SH-SY5Y (cell line): ENCODE measurements at regions not wholly inside any gene's neighbourhood (a gene's known extent, or its start where the extent isn't known, plus 50 kb on each side); places are given as distances from the start of the nearest gene placed in this dataset.

Experiments used
- GATA2 ChIP-seq: IDR thresholded peaks from 2 replicates; pipeline ENCODE4 v1.6.1; 2011; ENCODE audit warnings: mild to moderate bottlenecking, low read depth, low read length
- GATA3 ChIP-seq: IDR thresholded peaks from 2 replicates; pipeline ENCODE4 v1.6.1; 2011; ENCODE audit warnings: low read depth, mild to moderate bottlenecking, low read length, moderate library complexity

DNA sequence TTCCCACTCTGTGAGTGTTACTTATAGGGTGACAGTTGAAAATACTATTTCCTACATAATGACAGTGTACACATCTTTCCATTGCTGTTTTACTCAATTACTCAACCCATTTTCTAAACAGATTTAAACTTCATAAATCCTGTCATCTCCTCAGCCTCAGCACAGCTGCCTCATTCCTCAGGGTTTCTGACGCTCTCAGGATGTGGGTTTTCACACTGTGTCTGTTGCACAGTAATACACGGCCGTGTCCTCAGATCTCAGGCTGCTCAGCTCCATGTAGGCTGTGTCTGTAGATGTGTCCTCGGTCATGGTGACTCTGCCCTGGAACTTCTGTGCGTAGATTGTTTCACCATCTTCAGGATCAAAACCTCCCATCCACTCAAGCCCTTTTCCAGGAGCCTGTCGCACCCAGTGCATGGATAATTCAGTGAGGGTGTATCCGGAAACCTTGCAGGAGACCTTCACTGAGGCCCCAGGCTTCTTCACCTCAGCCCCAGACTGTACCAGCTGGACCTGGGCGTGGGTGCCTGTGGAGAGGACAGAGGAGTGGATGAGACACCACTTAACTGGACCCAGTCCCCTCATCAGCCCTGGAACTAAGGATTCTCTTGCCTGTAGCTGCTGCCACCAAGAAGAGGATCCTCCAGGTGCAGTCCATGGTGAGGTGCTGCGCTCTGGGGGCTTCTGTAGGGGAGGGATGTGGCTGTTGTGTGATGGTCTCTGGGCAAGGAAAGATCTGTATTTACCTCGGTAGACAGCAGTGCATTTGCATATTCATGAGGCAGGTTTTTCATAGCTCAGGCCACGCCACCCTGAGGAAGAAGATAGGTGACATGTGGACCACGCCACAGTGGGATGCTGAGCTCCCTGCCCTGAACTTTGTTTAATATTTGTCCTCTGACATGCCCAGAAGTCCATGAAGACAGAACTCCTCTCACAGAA, 750.2 kb downstream of the TMEM121 start:
- TF ChIP-seq GATA2 (no peak), GATA3 (no peak)
